Stimulated activated CD4-positive, alpha-beta T cell treated with anti-CD3 and anti-CD28 coated beads, TNF-alpha, amount 100 ng/mL, for 24 hours (primary cell): ENCODE measurements at regions not wholly inside any gene's neighbourhood (a gene's known extent, or its start where the extent isn't known, plus 50 kb on each side); places are given as distances from the start of the nearest gene placed in this dataset.

Source experiments
- DNase-seq, 3 experiments: peaks; one replicate each; pipeline ENCODE4 v3.0.0-alpha.2; 2020; ENCODE audit warnings: low read depth in 3 of 3

GRCh38 chr2:104523921-104524320, 330.0 kb upstream of the POU3F3 start:
- no peak for DNase-seq

- no peak for DNase-seq
Observed at GRCh38 chr2:104528101-104528500, 325.8 kb upstream of the POU3F3 start.

GRCh38 chr2:104531122-104531521, 322.8 kb upstream of the POU3F3 start:
- DNase-seq: no peak

GRCh38 chr2:104537116-104537515, 316.8 kb upstream of the POU3F3 start:
- DNase-seq: no peak

- no peak for DNase-seq
Observed at GRCh38 chr2:104538077-104538476, 315.8 kb upstream of the POU3F3 start.

- DNase-seq: no peak
Observed at GRCh38 chr2:104539649-104540048, 314.3 kb upstream of the POU3F3 start.

- DNase-seq: no peak
Observed at GRCh38 chr2:104545055-104545454, 308.9 kb upstream of the POU3F3 start.

GRCh38 chr2:104546537-104546936, 307.4 kb upstream of the POU3F3 start:
- DNase-seq: no peak

- DNase-seq: no peak
Observed at GRCh38 chr2:104547221-104547620, 306.7 kb upstream of the POU3F3 start.

- DNase-seq: no peak
Observed at GRCh38 chr2:104561251-104561650, 292.7 kb upstream of the POU3F3 start.

GRCh38 chr2:104562537-104562936, 291.4 kb upstream of the POU3F3 start:
- DNase-seq: no peak

- no peak for DNase-seq
Observed at GRCh38 chr2:104563398-104563996, 290.4 kb upstream of the POU3F3 start.

- no peak for DNase-seq
Observed at GRCh38 chr2:104568247-104568646, 285.7 kb upstream of the POU3F3 start.

GRCh38 chr2:104570259-104570658, 283.7 kb upstream of the POU3F3 start:
- no peak for DNase-seq

- no peak for DNase-seq
Observed at GRCh38 chr2:104572834-104573233, 281.1 kb upstream of the POU3F3 start.

- no peak for DNase-seq
Observed at GRCh38 chr2:104574367-104574766, 279.5 kb upstream of the POU3F3 start.

- DNase-seq: no peak
Observed at GRCh38 chr2:104577143-104577542, 276.8 kb upstream of the POU3F3 start.

- DNase-seq: no peak
Observed at GRCh38 chr2:104582471-104582870, 271.4 kb upstream of the POU3F3 start.

- DNase-seq: no peak
Observed at GRCh38 chr2:104583811-104584210, 270.1 kb upstream of the POU3F3 start.

GRCh38 chr2:104584393-104584792, 269.5 kb upstream of the POU3F3 start:
- DNase-seq: no peak

- DNase-seq: no peak
Observed at GRCh38 chr2:104595576-104595975, 258.3 kb upstream of the POU3F3 start.

GRCh38 chr2:104597942-104598341, 256.0 kb upstream of the POU3F3 start:
- DNase-seq: no peak

- DNase-seq: no peak
Observed at GRCh38 chr2:104598636-104599035, 255.3 kb upstream of the POU3F3 start.

- no peak for DNase-seq
Observed at GRCh38 chr2:104599787-104600510, 254.0 kb upstream of the POU3F3 start.
